ENCODE measurements at regions not wholly inside any gene's neighbourhood (a gene's known extent, or its start where the extent isn't known, plus 50 kb on each side); places are given as distances from the start of the nearest gene placed in this dataset.

GRCh38 chr12:24233519-24234246, 284.2 kb upstream of the SOX5 start:
- H3K9me1 ChIP-seq (ENCODE audit: insufficient read depth, low read length): peaks cover 3% of the 10 kb centered on the region; the same call in 1 of the 2 replicates
- H2AFZ ChIP-seq (replicated peaks; ENCODE audit: low read length, poor library complexity): no peak overlapping the region
- H3K79me1 ChIP-seq (ENCODE audit: low read depth in 1 of 2, low read length in 2 of 2): no peaks in the 10 kb centered on the region; a peak in 1 of 4 replicates
- H2BK5ac ChIP-seq (ENCODE audit: low read depth, low read length, poor library complexity, severe bottlenecking): no peak overlapping the region
- in situ Hi-C loops (cut with MboI; ENCODE audit: low sequenced_read_pairs): no loop called here
- ChIA-PET POLR2A (ENCODE audit: unreplicated experiment) (no interaction called here), CTCF (no interaction called here)
- no peak overlapping the region for H3K14ac ChIP-seq (replicated peaks; ENCODE audit: low read depth, low read length)
- H2BK20ac ChIP-seq (ENCODE audit: low read depth, low read length): no peak overlapping the region
- no peak overlapping the region for H3K4me3 ChIP-seq (ENCODE audit: insufficient read depth, low read depth, low read length)
- H2AK9ac ChIP-seq (replicated peaks; ENCODE audit: low read depth, low read length, poor library complexity): no peak overlapping the region
- intact Hi-C loops (cut with micrococcal nuclease): no loop called here
- ATAC-seq (ENCODE audit: low read depth) (no peak), DNase-seq (no peak)
- peaks cover 2% of the 10 kb centered on the region for H3K4me1 ChIP-seq (ENCODE audit: control insufficient read depth, insufficient read depth, low read length)
- H3K27me3 ChIP-seq (ENCODE audit: control insufficient read depth, insufficient read depth, low read length): no peaks in the 10 kb centered on the region
- no peak overlapping the region for H3K9ac ChIP-seq (ENCODE audit: low read depth, low read length)
- no peak overlapping the region for H3K27ac ChIP-seq (ENCODE audit: insufficient read depth, low read length)
- H2AK5ac ChIP-seq (ENCODE audit: low read depth, low read length): no peak overlapping the region
- no peaks in the 10 kb centered on the region for H3K36me3 ChIP-seq (ENCODE audit: control insufficient read depth, insufficient read depth, low read length)
- no peak overlapping the region for H2BK120ac ChIP-seq (ENCODE audit: low read depth, low read length)
- no TSS peak for BruUV-seq (replicated peaks)
- no peak overlapping the region for H4K8ac ChIP-seq (ENCODE audit: low read depth in 2 of 2, low read length in 2 of 2)
- no peaks in the 10 kb centered on the region for H4K20me1 ChIP-seq (ENCODE audit: insufficient read depth, low read length)
- dilution Hi-C loops (cut with HindIII; ENCODE audit: low sequenced_read_pairs, unreplicated experiment): no loop called here
- H4K91ac ChIP-seq (ENCODE audit: insufficient read depth, low read depth, low read length): no peak overlapping the region
- no peak overlapping the region for H3K18ac ChIP-seq (ENCODE audit: low read depth, low read length)
- TF ChIP-seq BHLHE40 (IDR thresholded peaks at IDR 0.05; ENCODE audit: low read depth, low read length) (no peak), CEBPB (IDR thresholded peaks at IDR 0.05; ENCODE audit: low read depth, low read length) (no peak), SMC3 (IDR thresholded peaks at IDR 0.05; ENCODE audit: low read depth, low read length) (no peak), CTCF (conservative IDR thresholded peaks at IDR 0.05; ENCODE audit: low read depth, low read length) (no peak), RCOR1 (IDR thresholded peaks at IDR 0.05; ENCODE audit: insufficient replicate concordance, low read length) (no peak), ELK1 (IDR thresholded peaks at IDR 0.05; ENCODE audit: borderline replicate concordance, low read depth, low read length) (no peak), FOS (IDR thresholded peaks at IDR 0.05; ENCODE audit: low read depth, low read length) (no peak), CHD1 (IDR thresholded peaks at IDR 0.05; ENCODE audit: low read depth, low read length) (no peak), MXI1 (IDR thresholded peaks at IDR 0.05; ENCODE audit: borderline replicate concordance, low read depth, low read length) (no peak), RFX5 (IDR thresholded peaks at IDR 0.05; ENCODE audit: low read depth, low read length) (no peak), NFE2L2 (IDR thresholded peaks at IDR 0.05; ENCODE audit: low read depth, low read length) (no peak), MAFK (IDR thresholded peaks at IDR 0.05; ENCODE audit: low read depth, low read length) (no peak), RAD21 (IDR thresholded peaks at IDR 0.05; ENCODE audit: low read length) (no peak), POLR2A (IDR thresholded peaks at IDR 0.05; ENCODE audit: low read depth, low read length) (no peak), MAZ (IDR thresholded peaks at IDR 0.05; ENCODE audit: borderline replicate concordance, low read depth, low read length) (no peak)
- no peak overlapping the region for H3K4me2 ChIP-seq (ENCODE audit: low read depth, low read length)
- H2BK15ac ChIP-seq (ENCODE audit: low read depth, low read length): no peak overlapping the region
- no peak overlapping the region for H4K5ac ChIP-seq (ENCODE audit: low read depth, low read length)
- H3K23ac ChIP-seq (ENCODE audit: low read depth, low read length): no peak overlapping the region
- no peak overlapping the region for H3K4ac ChIP-seq (ENCODE audit: low read depth, low read length)
- H3K56ac ChIP-seq (ENCODE audit: extremely low read depth, insufficient read depth, low read length): no peak overlapping the region
- no peaks in the 10 kb centered on the region for H3K9me3 ChIP-seq (ENCODE audit: control insufficient read depth, insufficient read depth, low read length)
- 71% methylated on average over 1 of the region's 7 CpGs; no CpG with 5 or more reads in 1 of the 2 experiments for WGBS, 2 experiments (ENCODE audit: extremely low coverage in 2 of 2, insufficient read length in 1 of 2)

Data from IMR-90 (cell line).